ENCODE measurements at regions not wholly inside any gene's neighbourhood (a gene's known extent, or its start where the extent isn't known, plus 50 kb on each side); places are given as distances from the start of the nearest gene placed in this dataset.

- TF ChIP-seq ZNF331 (CRISPR knock-in tag; IDR thresholded peaks at IDR 0.05; ENCODE audit: low read depth): no peak
- TF ChIP-seq ETS1 (IDR thresholded peaks at IDR 0.05): no peak
- no peak for TF ChIP-seq CTCF (conservative IDR thresholded peaks at IDR 0.05; ENCODE audit: low read depth in 2 of 2)
- no peak for TF ChIP-seq EZH2phosphoT487 (IDR thresholded peaks at IDR 0.05; ENCODE audit: unreplicated experiment)
- TF ChIP-seq REST (IDR thresholded peaks at IDR 0.05; ENCODE audit: unreplicated experiment): no peak
- no peak for TF ChIP-seq POLR2AphosphoS5 (IDR thresholded peaks at IDR 0.05; ENCODE audit: low read depth)
- TF ChIP-seq STAT1 (IDR thresholded peaks at IDR 0.05; ENCODE audit: unreplicated experiment): no peak
These were observed 355.3 kb downstream of the PRELID2 start (continued) for GRCh38 chr5:145479857-145480256.

GRCh38 chr5:145479271-145479670 is 355.9 kb downstream of the PRELID2 start:
- Mint-ChIP-seq H3K9me3 (no peaks in the 10 kb centered on the region), H3K4me3 (no peak overlapping the region), H3K4me1 (peaks cover 7% of the 10 kb centered on the region; the same call in 2 of the 3 replicates), H3K27ac (no peak overlapping the region), H3K36me3 (ENCODE audit: low read depth) (no peaks in the 10 kb centered on the region), H3K27me3 (ENCODE audit: insufficient read depth, low read depth, poor library complexity) (peaks cover 2% of the 10 kb centered on the region)
- Histone ChIP-seq H3K4me2 (no peak overlapping the region), H3F3A (replicated peaks; ENCODE audit: low read depth) (no peaks in the 10 kb centered on the region), H3K9me2 (ENCODE audit: insufficient read depth) (peaks cover 5% of the 10 kb centered on the region; the same call in 1 of the 2 replicates), H2AFZ (peak overlapping the region; percentile 53; the same call in 1 of the 2 replicates), H4K20me1 (replicated peaks; ENCODE audit: insufficient read depth) (no peaks in the 10 kb centered on the region), H3K4me1 (ENCODE audit: insufficient read depth) (0 out of 2 replicates have a peak, but pooled peaks cover 5% of the 10 kb centered on the region), H3K27me3 (ENCODE audit: insufficient read depth) (no peaks in the 10 kb centered on the region), H3K36me3 (ENCODE audit: insufficient read depth) (no peaks in the 10 kb centered on the region), H3K4me3 (no peak overlapping the region), H3K27ac (ENCODE audit: low read depth) (no peak overlapping the region), H3K79me2 (replicated peaks; ENCODE audit: insufficient read depth) (no peaks in the 10 kb centered on the region)
- ATAC-seq: peak; percentile 38; the same call in 2 of the 3 replicates
- peak; percentile 29 for DNase-seq (ENCODE audit: low spot score)
- TF ChIP-seq NANOG (IDR thresholded peaks at IDR 0.05; ENCODE audit: borderline replicate concordance): no peak
- no peak for TF ChIP-seq POLR2AphosphoS5 (IDR thresholded peaks at IDR 0.05; ENCODE audit: low read depth)
- no peak for TF ChIP-seq ZNF331 (CRISPR knock-in tag; IDR thresholded peaks at IDR 0.05; ENCODE audit: low read depth)
- TF ChIP-seq ZNF462 (CRISPR knock-in tag; IDR thresholded peaks at IDR 0.05): no peak
- TF ChIP-seq CREB1 (CRISPR knock-in tag; IDR thresholded peaks at IDR 0.05; ENCODE audit: low read depth): no peak
- TF ChIP-seq EZH2 (IDR thresholded peaks at IDR 0.05; ENCODE audit: low read depth, unreplicated experiment): no peak

Measured in GM23338 (cell line).